ENCODE measurements at regions not wholly inside any gene's neighbourhood (a gene's known extent, or its start where the extent isn't known, plus 50 kb on each side); places are given as distances from the start of the nearest gene placed in this dataset.
"Not testable (repeated sequence)": the region's sequence is repeated elsewhere in the genome, so short reads cannot be mapped to it uniquely, and the experiment has no call there.

DNA sequence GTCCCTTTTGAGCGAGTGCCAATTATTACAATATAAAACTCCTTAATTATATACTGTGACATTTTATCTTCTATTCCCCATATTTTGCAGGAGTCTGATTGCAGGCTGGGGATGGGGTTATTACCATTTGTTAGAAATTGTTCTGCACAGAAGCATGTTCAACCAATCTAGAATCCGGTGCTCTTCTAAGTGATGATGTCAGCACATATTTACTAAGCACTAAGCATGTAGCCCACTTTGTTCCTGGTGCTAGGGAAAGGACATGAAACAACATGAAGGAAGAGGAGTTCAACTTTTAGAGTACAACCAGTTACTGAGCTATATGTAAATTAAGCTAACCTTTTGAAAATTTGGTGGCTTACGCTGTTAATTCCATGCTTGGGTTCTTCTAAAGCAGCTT, 52.8 kb upstream of the IL1RAPL2 start:
- DNase-seq, result no peak

GRCh38 chrX:104510801-104511200, 55.2 kb upstream of the IL1RAPL2 start:
- no peak for DNase-seq

GRCh38 chrX:104502460-104502859, 63.5 kb upstream of the IL1RAPL2 start:
- no peak for DNase-seq

- no peak for DNase-seq
Observed at GRCh38 chrX:104488811-104489210, 77.2 kb upstream of the IL1RAPL2 start.

DNA sequence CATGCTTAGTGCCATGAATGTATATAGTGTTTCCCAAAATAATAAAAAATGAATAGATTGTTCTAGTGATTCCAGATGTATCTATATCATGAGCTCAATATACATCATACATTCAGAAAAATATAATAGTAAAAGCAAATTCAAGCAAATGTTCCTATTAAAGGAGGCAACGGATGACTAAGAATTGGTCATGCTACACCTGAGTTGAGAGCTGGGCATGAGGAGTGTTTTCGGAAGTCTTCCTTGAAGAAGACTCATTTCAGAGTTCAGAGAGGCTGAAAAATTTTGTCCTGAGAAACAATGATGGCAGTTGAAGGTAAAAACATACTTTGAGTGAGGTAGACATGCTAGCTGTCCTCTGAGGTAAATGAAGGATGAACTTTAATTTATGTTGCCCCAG, 79.3 kb upstream of the IL1RAPL2 start:
- DNase-seq, result no peak

DNA sequence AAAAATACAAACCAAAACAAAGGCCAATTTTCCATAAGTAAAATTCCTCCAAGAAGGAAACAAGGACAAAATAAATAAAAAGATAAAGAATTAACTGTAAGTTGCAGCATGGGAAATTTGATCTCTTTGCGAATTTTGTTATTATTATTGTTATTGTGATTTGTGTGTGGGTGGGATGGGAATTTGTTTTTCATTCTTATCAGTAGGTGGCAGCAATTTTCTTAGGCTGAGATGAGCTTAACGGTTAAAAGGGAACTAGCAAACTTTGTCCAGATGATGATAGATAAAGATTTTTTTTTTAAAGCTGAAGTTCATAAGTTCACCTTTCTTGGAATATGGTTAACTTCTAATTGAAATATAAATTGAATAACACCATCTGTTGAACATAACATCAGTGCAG, 83.2 kb upstream of the IL1RAPL2 start:
- DNase-seq, result no peak

- no peak for DNase-seq
Observed at GRCh38 chrX:104469771-104470170, 96.2 kb upstream of the IL1RAPL2 start.

DNA sequence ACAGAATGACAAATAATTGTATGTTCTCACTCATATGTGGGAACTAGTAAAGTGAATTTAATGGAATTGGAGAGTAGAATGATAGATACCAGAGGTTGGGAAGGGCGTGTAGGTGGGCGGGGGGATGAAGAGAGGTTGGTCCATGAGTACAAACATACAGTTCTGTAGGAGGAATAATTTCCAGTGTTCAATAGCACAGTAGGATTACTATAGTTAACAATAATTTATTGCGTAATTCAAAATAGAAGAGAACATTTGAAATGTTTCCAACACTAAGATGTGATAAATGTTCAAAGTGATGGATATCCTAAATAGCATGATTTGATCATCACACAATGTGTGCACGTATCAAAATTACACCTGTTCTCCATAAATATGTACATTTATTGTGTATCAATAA, 106.2 kb upstream of the IL1RAPL2 start:
- DNase-seq, result no peak

DNA sequence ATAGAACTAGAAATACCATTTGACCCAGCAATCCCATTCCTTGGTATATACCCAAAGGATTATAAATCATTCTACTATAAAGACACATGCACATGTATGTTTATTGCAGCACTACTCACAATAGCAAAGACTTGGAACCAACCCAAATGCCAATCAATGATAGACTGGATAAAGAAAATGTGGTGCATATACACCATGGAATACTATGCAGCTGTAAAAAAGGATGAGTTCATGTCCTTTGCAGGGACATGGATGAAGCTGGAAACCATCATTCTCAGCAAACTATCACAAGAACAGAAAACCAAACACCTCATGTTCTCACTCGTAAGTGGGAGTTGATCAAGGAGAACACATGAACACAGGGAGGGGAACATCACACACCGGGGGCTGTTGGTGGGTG, 108.9 kb upstream of the IL1RAPL2 start:
- not testable (repeated sequence) for DNase-seq

GRCh38 chrX:104450316-104450715, 115.7 kb upstream of the IL1RAPL2 start:
- DNase-seq, result no peak

GRCh38 chrX:104445591-104445990, 120.4 kb upstream of the IL1RAPL2 start:
- DNase-seq, result no peak

GRCh38 chrX:104435249-104435648, 130.8 kb upstream of the IL1RAPL2 start:
- no peak for DNase-seq

DNA sequence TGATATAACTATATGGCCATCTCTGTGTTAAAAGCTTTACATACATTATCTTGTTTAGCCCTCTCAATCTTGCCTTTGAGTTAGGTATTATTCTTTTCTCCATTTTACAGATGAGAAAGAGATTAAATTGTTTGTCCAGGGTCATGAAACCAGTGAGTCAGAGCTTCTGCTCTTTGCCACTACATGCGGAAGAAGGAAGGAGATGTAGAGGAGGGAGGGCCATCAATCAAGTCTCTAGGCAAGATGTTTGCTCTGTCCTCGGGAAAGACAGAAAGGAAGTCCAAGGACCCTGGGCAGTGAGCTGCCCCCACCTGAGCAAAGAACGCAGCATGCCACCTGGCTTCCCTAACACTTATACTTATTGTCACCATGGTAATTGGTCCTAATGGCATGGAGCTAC, 133.7 kb upstream of the IL1RAPL2 start:
- DNase-seq, result no peak

GRCh38 chrX:104430742-104431119, 135.3 kb upstream of the IL1RAPL2 start:
- no peak for DNase-seq

DNA sequence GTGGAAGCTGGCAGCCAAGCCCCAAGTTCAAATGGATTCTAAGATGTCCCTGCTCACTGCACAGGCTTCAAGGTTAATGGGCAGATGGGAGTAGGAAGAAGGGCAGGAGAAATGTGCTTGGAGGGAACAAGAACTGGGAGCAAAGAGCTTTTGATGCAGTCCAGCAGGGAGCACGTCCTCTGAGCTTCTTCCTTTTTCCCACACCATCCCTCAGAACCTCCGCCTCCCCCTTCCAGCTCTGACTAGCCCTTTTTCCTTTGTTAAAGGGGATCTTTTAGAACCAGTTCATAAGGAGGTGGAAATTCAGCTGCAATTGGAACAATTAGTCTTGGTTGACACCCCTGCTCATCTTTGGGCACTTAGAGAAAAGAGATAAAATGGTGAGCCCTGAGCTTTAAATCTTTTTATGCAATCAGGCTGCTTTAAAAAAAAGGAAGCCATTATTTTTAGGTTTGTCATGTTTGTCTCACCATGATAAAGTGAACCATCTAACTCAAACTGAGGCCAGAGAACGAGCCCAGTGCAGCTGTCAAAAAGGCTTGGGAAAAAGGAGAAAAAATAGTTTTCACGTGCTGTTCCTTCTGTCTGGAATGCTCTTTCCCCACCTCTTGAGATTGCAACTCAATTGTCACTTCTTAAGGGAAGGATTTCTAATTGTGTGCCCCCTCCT, 135.8 kb upstream of the IL1RAPL2 start:
- DNase-seq, result no peak

DNA sequence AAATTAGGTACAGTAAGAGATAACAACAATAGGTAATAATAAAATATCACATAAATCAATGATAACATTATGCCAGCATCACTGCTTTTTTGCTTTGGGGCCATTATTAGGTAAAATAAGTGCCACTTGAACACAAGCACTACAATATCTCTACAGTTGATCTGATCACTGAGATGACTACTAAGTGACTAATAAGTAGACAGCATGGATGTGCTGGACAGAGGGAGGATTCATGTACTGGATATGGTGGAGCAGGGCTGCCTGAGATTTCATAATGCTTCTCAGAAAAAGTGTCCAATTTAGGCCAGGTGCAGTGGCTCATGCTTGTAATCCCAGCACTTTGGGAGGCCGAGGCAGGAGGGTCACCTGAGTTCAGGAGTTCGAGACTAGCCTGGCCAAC, 137.8 kb upstream of the IL1RAPL2 start:
- no peak for DNase-seq

DNA sequence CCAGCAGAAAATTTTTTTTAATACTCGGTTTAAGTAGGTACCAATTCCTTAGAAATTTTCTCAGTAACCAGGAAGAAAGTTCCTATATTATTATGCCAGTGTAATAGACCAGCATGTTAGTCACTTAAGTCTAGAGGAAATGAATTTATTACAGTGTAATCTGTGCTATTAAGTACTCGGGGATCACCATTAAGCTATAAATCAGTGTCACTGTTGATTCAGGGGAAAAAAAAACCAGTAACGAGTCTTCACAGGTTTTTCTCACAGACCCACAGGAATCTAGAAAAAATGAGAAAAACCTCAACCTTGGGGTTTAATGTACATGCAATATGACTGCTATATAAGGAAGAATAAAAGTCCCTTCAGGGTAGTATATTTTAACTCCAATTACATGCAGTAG, 138.3 kb upstream of the IL1RAPL2 start:
- no peak for DNase-seq

GRCh38 chrX:104427073-104427472, 138.9 kb upstream of the IL1RAPL2 start:
- DNase-seq, result no peak

- DNase-seq, result no peak
Observed at GRCh38 chrX:104420907-104421306, 145.1 kb upstream of the IL1RAPL2 start.

DNA sequence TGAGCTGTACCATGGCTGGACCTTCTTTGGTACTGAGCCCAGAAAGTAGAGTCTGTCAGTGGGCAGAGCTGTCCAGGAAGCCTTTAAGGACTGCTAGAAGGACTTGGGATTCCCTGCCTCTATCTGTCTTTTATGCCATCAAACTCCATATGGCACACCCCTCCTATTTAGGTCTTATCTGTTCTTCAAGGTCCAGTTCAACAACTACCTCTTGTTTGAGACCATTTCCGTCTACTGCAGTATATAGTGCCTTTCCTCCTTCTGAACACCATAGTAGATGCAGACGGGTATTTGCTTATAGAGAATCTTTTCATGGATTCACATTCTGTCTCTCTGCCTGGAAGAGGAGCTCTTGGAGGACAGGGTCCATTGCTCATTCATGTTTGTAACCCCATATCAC, 146.1 kb upstream of the IL1RAPL2 start:
- DNase-seq, result no peak

DNA sequence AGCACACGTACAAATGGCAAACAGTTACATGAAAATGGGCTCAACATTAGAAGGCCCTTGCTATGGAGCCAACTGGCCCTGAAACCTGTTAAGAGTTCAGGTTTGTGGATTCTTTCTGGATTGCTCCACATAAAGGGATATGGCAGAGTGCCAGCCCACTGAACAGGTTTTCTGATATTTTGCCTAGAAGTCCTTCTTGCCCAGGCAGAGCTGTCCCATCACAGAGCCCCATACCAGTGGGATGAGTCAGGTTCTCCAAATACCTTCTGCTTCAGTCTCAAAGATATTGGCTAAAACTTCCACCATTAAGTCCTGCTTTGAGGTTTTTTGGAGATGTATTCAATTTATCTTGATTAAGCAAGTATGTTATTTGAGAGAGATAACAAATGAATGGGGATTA, 146.8 kb upstream of the IL1RAPL2 start:
- no peak for DNase-seq

DNA sequence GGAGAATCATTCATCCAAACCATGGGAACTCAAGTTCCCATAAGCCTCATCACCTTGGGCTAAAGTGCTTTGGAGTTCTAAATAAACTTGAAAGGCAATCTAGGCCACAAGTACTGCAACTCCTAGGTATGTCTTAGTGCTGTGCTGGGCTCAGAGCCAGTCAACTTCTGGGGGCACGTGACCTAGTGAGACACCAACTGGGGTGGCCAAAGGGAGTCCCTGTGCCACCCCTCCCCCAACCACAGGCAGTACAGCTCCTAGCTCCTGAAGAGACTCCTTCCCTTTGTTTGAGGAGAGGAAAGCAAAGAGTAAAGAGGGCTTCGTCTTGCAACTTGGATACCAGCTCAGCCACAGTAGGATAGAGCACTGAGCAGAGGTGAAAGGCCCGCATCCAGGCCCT, 154.2 kb upstream of the IL1RAPL2 start:
- DNase-seq, result no peak

- no peak for DNase-seq
Observed at GRCh38 chrX:104400387-104400786, 145.7 kb upstream of the ESX1 start.

- DNase-seq, result no peak
Observed at GRCh38 chrX:104392350-104392749, 137.6 kb upstream of the ESX1 start.

DNA sequence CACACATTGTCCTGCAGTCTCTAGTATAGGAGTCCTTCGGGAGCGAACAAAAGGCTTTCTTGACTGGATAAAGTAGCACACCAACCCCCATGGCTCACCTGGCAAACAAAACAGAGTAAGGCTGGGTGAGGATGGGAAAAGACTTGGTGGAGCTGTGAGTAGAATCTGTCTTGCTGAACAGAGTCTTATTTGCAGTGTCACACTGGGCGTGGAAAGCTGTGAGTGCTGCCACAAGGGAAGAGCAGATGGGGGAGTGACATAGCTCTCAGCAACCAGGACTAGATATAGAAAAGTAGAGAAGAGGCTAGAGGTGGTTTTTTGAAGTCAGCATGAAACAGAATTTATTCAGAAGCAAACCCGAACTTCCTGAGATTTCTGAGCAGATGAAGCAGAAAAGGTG, 137.2 kb upstream of the ESX1 start:
- no peak for DNase-seq

- no peak for DNase-seq
Observed at GRCh38 chrX:104376937-104377336, 122.2 kb upstream of the ESX1 start.

All from NCI-H146 (cell line).